Prostate gland (tissue), 2 donors: ENCODE measurements at regions not wholly inside any gene's neighbourhood (a gene's known extent, or its start where the extent isn't known, plus 50 kb on each side); places are given as distances from the start of the nearest gene placed in this dataset.

Experiments
- DNase-seq: peaks from one replicate; pipeline ENCODE4 v3.0.0-alpha.2; 2019; ENCODE audit warnings: low spot score
- H3K27ac ChIP-seq, 2 donors: fragments of 200-600 bp; sonication (generic); 2 replicates each; pipeline ENCODE4 v1.5.1; 2017 to 2019
- H3K27me3 ChIP-seq: fragments of 200-600 bp; sonication (generic); replicated peaks from 2 replicates; pipeline ENCODE4 v1.5.1; 2019; ENCODE audit not compliant: insufficient read depth
- H3K36me3 ChIP-seq, 2 donors: fragments of 200-600 bp; sonication (generic); 1 replicate in 1 of 2; 2 replicates in 1 of 2; pipeline versions ENCODE4 v1.5.1 to v1.8.1; 2017 to 2019
- H3K4me1 ChIP-seq: fragments of 200-600 bp; sonication (generic); replicated peaks from 2 replicates; pipeline ENCODE4 v1.5.1; 2019
- H3K4me3 ChIP-seq, 2 donors: fragments of 200-600 bp; sonication (generic); 2 replicates each; pipeline ENCODE4 v1.5.1; 2017 to 2019
- H3K9me3 ChIP-seq: fragments of 200-600 bp; sonication (generic); 2 replicates; pipeline ENCODE4 v1.5.1; 2017
- CTCF ChIP-seq, 4 experiments: fragments of 200-600 bp in 2 of 4; fragments of 450-650 bp in 2 of 4; sonication (generic) in 2 of 4; IDR thresholded peaks; 1 replicate in 3 of 4; 2 replicates in 1 of 4; pipeline ENCODE4 v1.5.1; 2016 to 2019; ENCODE audit warnings: antibody characterized with exemption in 4 of 4, mild to moderate bottlenecking in 2 of 4, moderate library complexity in 2 of 4
- POLR2A ChIP-seq: fragments of 450-650 bp; IDR thresholded peaks from one replicate; pipeline ENCODE4 v1.6.1; 2016; ENCODE audit warnings: antibody characterized with exemption, mild to moderate bottlenecking
- POLR2AphosphoS5 ChIP-seq: sonication (generic); formaldehyde crosslinking; IDR thresholded peaks from one replicate; pipeline ENCODE4 v1.6.1; 2017; ENCODE audit warnings: antibody characterized with exemption
- WGBS: methylation state at CpG from one replicate; pipeline ENCODE4 v1.1.5; 2018; 5-methylcytosine and 5-hydroxymethylcytosine counted together
- intact Hi-C: fragments of 100-400 bp; cut with DNase I; formaldehyde crosslinking; loops from one replicate; pipeline ENCODE4 v1.14.2; 2022

- Histone ChIP-seq H3K4me1 (no peaks in the 10 kb centered on the region), H3K27me3 (no peaks in the 10 kb centered on the region), H3K27ac (no peak overlapping the region), H3K4me3 (no peak overlapping the region), H3K9me3 (no peaks in the 10 kb centered on the region), H3K36me3 (no peaks in the 10 kb centered on the region)
- no peak for DNase-seq
- intact Hi-C loops = no loop called here
- WGBS = 86% methylated on average over 1 of the region's 1 CpG
- no peak for TF ChIP-seq POLR2A
- TF ChIP-seq CTCF (IDR thresholded peaks at IDR 0.05) = no peak
- no peak for TF ChIP-seq POLR2AphosphoS5
Observed at GRCh38 chr9:75639971-75640610, 250.4 kb upstream of the PCSK5 start.

- Histone ChIP-seq H3K4me1 (no peaks in the 10 kb centered on the region), H3K9me3 (no peaks in the 10 kb centered on the region), H3K4me3 (no peak overlapping the region), H3K27ac (no peak overlapping the region), H3K36me3 (no peaks in the 10 kb centered on the region), H3K27me3 (no peaks in the 10 kb centered on the region)
- DNase-seq = no peak
- TF ChIP-seq CTCF (IDR thresholded peaks at IDR 0.05) (no peak), POLR2AphosphoS5 (no peak), POLR2A (no peak)
- intact Hi-C loops = no loop called here
Observed at GRCh38 chr9:75642522-75642921, 248.0 kb upstream of the PCSK5 start.

GRCh38 chr9:75644649-75645048, 245.8 kb upstream of the PCSK5 start:
- H3K4me3 ChIP-seq = no peak overlapping the region
- no peaks in the 10 kb centered on the region for H3K36me3 ChIP-seq
- DNase-seq = no peak
- intact Hi-C loops = no loop called here
- no peaks in the 10 kb centered on the region for H3K27me3 ChIP-seq
- 35% methylated on average over 2 of the region's 2 CpGs for WGBS
- H3K27ac ChIP-seq = no peak overlapping the region
- TF ChIP-seq POLR2A (no peak), POLR2AphosphoS5 (no peak), CTCF (IDR thresholded peaks at IDR 0.05) (no peak)
- H3K4me1 ChIP-seq = no peaks in the 10 kb centered on the region
- no peaks in the 10 kb centered on the region for H3K9me3 ChIP-seq

GRCh38 chr9:75648034-75648433, 242.4 kb upstream of the PCSK5 start:
- H3K4me3 ChIP-seq = no peak overlapping the region
- WGBS = 89% methylated on average over 8 of the region's 8 CpGs
- no peaks in the 10 kb centered on the region for H3K36me3 ChIP-seq
- H3K4me1 ChIP-seq = no peaks in the 10 kb centered on the region
- no peak overlapping the region for H3K27ac ChIP-seq
- H3K9me3 ChIP-seq = no peaks in the 10 kb centered on the region
- no peak for DNase-seq
- intact Hi-C loops = no loop called here
- TF ChIP-seq POLR2A (no peak), CTCF (IDR thresholded peaks at IDR 0.05) (no peak), POLR2AphosphoS5 (no peak)
- H3K27me3 ChIP-seq = no peaks in the 10 kb centered on the region

GRCh38 chr9:75649060-75649459, 241.4 kb upstream of the PCSK5 start:
- Histone ChIP-seq H3K27me3 (no peaks in the 10 kb centered on the region), H3K4me3 (no peak overlapping the region), H3K9me3 (no peaks in the 10 kb centered on the region), H3K4me1 (no peaks in the 10 kb centered on the region), H3K27ac (no peak overlapping the region), H3K36me3 (no peaks in the 10 kb centered on the region)
- DNase-seq = no peak
- intact Hi-C loops = no loop called here
- WGBS = 72% methylated on average over 5 of the region's 5 CpGs
- TF ChIP-seq CTCF (IDR thresholded peaks at IDR 0.05) = no peak
- no peak for TF ChIP-seq POLR2AphosphoS5
- no peak for TF ChIP-seq POLR2A
